GM18868 (cell line): ENCODE measurements at regions not wholly inside any gene's neighbourhood (a gene's known extent, or its start where the extent isn't known, plus 50 kb on each side); places are given as distances from the start of the nearest gene placed in this dataset.
"Not testable (repeated sequence)": the region's sequence is repeated elsewhere in the genome, so short reads cannot be mapped to it uniquely, and the experiment has no call there.

Source experiments
- ATAC-seq: cut with Tn5 transposase; IDR thresholded peaks from one replicate; pipeline ENCODE4 v1.9.1; 2021; ENCODE audit warnings: mild to moderate bottlenecking, moderate library complexity; ENCODE audit not compliant: unreplicated experiment

- no peak for ATAC-seq
Measured at GRCh38 chr6:170003451-170004160, 252.2 kb downstream of the ERMARD start.

GRCh38 chr6:170003027-170003426, 251.6 kb downstream of the ERMARD start:
- no peak for ATAC-seq

- ATAC-seq, result not testable (repeated sequence)
Measured at GRCh38 chr6:170001782-170002181, 250.4 kb downstream of the ERMARD start.

- ATAC-seq, result no peak
Measured at GRCh38 chr6:170000071-170000843, 248.8 kb downstream of the ERMARD start.

GRCh38 chr6:169999367-169999766, 247.9 kb downstream of the ERMARD start:
- no peak for ATAC-seq

GRCh38 chr6:169998457-169998856, 247.0 kb downstream of the ERMARD start:
- no peak for ATAC-seq

- no peak for ATAC-seq
Measured at GRCh38 chr6:169997930-169998218, 246.5 kb downstream of the ERMARD start.

GRCh38 chr6:169997187-169997929, 245.9 kb downstream of the ERMARD start:
- ATAC-seq, result no peak

- no peak for ATAC-seq
Measured at GRCh38 chr6:169996378-169997051, 245.1 kb downstream of the ERMARD start.

- ATAC-seq, result no peak
Measured at GRCh38 chr6:169994739-169995138, 243.3 kb downstream of the ERMARD start.

- ATAC-seq, result no peak
Measured at GRCh38 chr6:169993861-169994481, 242.5 kb downstream of the ERMARD start.

- no peak for ATAC-seq
Measured at GRCh38 chr6:169991913-169992312, 240.5 kb downstream of the ERMARD start.

- ATAC-seq, result no peak
Measured at GRCh38 chr6:169991031-169991390, 239.6 kb downstream of the ERMARD start.

- ATAC-seq, result no peak
Measured at GRCh38 chr6:169990095-169991030, 238.9 kb downstream of the ERMARD start.

GRCh38 chr6:169989594-169989993, 238.2 kb downstream of the ERMARD start:
- ATAC-seq, result no peak

- ATAC-seq, result no peak
Measured at GRCh38 chr6:169988769-169989550, 237.5 kb downstream of the ERMARD start.

- no peak for ATAC-seq
Measured at GRCh38 chr6:169986848-169987498, 235.6 kb downstream of the ERMARD start.

GRCh38 chr6:169986171-169986847, 234.9 kb downstream of the ERMARD start:
- no peak for ATAC-seq
